IPS-18c (cell line): ENCODE measurements at regions not wholly inside any gene's neighbourhood (a gene's known extent, or its start where the extent isn't known, plus 50 kb on each side); places are given as distances from the start of the nearest gene placed in this dataset.

ENCODE experiments used
- H3K4me3 ChIP-seq: 2 replicates; pipeline ENCODE4 v1.7.0; 2013; ENCODE audit warnings: low read depth, mild to moderate bottlenecking, low read length, moderate library complexity; ENCODE audit not compliant: insufficient read depth
- H3K9me3 ChIP-seq: one replicate; pipeline ENCODE4 v1.6.1; 2013; ENCODE audit warnings: mild to moderate bottlenecking, low read length, moderate library complexity; ENCODE audit not compliant: control insufficient read depth, insufficient read depth

DNA sequence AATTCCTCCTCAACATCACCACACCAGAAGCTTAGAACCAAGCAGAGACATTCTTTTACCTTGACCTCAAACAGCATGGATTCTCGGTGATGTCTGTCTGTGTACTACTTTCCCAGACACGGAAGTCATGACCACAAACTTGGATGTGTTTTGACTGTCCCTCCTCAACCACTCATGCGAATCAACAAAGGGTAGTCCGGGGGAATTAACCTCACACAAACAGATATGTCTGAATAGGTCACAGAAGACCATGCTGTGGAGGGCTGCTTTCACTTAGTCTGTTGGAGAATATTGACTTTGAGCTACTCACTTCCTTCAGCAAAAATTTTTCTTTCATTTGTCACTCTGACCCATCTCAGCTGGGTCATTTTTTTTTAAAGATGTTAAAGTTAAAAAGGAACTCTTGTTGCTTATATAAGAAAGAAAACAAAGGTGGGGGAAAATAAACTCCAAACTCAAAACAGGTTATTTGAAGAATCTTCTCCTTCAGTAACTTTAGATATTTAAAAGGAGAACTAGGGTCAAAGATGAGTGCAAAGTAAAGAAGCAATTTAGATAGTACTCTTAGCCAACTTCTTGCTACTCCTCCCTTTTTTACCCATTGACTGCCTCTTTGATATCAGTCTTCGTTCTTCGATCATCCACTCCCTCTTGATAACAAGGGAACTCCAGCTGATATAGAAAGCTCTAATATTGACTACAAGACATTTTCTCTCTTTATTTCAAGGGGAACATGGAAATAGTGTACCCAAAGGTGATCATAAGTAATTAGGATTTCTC is 343.4 kb upstream of the CDH6 start:
- Histone ChIP-seq H3K9me3 (no peaks in the 10 kb centered on the region), H3K4me3 (no peak overlapping the region)

DNA sequence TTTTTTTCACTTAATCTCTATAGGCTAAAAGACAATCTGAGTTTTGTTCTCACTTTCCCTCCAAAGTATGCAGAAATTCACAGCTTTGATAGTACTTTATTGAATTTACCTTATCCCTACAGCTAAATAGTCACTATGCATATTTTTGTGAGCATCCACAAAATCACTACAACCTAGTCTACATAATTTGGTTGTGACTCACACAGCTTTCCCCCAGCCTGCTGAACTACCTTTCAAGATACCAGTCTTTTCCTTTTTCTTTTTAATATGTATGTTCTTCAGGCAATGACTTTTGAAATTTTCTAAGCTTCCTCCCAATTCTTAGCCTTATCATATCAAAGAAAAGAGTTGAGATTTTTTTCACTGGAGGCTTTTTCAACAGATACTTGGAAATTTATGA is 347.3 kb upstream of the CDH6 start:
- no peak overlapping the region for H3K4me3 ChIP-seq
- H3K9me3 ChIP-seq: no peaks in the 10 kb centered on the region

- H3K9me3 ChIP-seq: no peaks in the 10 kb centered on the region
- H3K4me3 ChIP-seq: no peak overlapping the region
These were observed 348.3 kb upstream of the CDH6 start for GRCh38 chr5:30845194-30845593.

DNA sequence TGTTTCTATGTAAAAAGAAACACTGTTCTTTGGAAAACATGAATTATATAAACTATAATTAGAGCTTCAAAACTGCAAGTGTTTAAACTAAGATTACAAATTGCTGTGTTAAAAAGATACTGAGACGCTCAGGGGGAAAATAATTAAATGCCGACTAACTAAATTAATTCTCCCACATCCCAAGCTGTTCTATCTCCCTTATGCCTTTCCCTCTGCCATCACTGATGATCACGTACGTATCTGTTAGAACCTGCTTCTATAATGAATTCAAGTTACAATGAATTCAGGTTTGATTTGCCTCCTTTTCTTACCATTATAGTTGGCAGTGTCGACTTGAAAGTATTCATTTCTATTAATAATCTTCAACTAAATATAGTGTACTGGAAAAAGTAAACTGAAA is 349.9 kb upstream of the CDH6 start:
- no peak overlapping the region for H3K4me3 ChIP-seq
- no peaks in the 10 kb centered on the region for H3K9me3 ChIP-seq

GRCh38 chr5:30839956-30840355 is 353.5 kb upstream of the CDH6 start:
- Histone ChIP-seq H3K4me3 (no peak overlapping the region), H3K9me3 (no peaks in the 10 kb centered on the region)

DNA sequence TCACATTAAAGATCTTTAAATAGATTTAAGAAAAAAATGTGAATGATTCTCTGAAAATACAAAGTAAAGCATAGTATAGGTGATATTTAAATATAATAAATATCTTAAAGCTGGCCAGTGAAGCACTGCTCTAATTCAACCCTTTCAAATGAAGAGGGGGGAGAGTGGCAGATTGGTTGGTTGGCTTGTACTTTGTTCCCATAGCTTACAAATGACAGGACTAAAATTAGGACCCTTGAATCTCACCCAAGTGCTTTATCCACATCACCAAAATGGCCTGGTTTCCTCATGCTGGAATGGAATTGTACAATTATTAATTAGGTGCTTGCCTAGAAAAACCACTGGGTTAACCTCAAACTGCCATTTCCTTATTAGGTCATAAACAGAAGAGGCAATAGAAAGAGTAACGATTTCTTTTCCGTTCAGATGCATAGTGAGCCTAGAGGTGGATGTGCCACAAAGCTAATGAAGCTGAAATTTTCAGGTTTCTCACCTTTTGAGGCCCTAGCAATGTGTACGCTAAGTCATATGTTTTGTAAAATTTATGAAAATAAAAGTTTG is 354.5 kb upstream of the CDH6 start:
- Histone ChIP-seq H3K9me3 (no peaks in the 10 kb centered on the region), H3K4me3 (no peak overlapping the region)

DNA sequence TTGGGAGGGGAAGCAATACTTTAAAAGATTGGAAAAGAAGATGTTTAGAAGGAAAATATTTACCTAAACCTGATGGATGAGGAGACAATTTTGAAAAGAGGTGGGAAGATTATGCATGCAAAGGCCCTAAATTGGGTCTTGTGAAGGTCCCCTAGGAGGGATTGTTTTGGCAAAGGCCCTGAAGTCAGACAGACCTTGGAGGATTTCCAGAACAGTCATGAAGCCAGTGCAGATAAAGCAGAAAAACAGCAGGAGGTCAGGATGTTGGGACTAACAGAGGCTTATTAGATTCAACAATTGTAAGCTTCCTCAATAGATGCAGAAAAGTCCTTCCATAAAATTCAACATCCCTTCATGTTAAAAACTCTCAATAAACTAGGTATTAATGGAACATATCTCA is 361.0 kb upstream of the CDH6 start:
- Histone ChIP-seq H3K4me3 (no peak overlapping the region), H3K9me3 (no peaks in the 10 kb centered on the region)

DNA sequence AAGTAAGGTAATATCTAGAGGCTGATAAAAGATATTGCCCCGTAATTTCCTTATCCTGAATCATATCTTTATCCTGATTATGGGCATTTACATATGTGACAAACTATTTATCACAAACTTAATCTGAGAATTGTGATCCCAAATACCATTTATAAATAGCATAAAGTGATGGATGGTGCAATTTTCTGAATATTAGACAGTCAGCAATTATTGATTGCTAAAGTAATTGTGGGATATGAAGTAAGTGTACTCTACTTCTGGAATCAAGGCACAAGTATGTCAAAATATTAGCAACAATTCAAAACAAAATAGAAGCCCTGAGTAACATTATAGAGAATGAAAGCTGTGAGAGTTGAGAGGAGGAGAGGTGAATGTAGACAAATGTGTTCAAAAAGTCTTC is 361.9 kb upstream of the CDH6 start:
- no peaks in the 10 kb centered on the region for H3K9me3 ChIP-seq
- no peak overlapping the region for H3K4me3 ChIP-seq

DNA sequence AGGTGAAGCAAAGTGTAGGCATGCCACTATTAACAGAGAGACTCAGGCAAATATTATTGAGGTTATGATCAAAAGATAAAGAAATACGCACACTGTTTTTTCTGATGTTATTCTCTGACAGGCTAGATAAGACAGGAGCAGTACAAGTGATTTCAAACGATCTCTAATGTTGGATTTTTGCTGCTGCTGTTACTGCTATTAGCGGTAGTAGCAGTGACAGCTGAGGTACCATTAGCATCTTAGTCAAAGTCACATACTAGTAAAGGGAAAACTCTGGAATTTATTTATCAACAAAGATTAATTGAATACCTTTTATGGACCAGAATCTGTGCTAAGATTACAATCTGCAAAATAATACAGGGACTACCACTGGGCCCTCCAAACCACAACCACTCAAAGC is 362.4 kb upstream of the CDH6 start:
- Histone ChIP-seq H3K9me3 (no peaks in the 10 kb centered on the region), H3K4me3 (no peak overlapping the region)

- no peaks in the 10 kb centered on the region for H3K9me3 ChIP-seq
These were observed 382.2 kb upstream of the CDH6 start for GRCh38 chr5:30811298-30811697.

DNA sequence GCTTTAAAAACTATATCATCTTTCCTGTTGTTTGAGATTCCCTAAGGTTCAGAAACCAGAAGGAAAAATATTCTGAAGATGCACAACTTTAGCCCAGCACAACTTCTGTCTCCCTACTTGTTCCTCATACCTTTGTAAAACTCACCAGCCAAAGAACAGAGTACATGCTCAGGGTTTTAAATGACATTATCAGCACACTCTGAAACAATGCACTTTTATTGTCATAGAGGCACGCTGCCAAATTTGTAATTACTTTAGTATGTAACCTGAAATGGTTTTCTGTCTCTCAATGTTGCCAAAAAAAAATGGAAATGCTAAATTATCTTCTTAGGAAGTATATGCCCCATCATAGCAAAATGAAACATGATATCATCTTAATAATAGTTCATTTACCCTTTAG is 383.6 kb upstream of the CDH6 start:
- Histone ChIP-seq H3K4me3 (no peak overlapping the region), H3K9me3 (no peaks in the 10 kb centered on the region)

More at GRCh38 chr5:30811298-30811697, 382.2 kb upstream of the CDH6 start:
- H3K4me3 ChIP-seq: no peak overlapping the region

- Histone ChIP-seq H3K4me3 (no peak overlapping the region), H3K9me3 (no peaks in the 10 kb centered on the region)
These were observed 384.5 kb upstream of the CDH6 start for GRCh38 chr5:30808996-30809395.

DNA sequence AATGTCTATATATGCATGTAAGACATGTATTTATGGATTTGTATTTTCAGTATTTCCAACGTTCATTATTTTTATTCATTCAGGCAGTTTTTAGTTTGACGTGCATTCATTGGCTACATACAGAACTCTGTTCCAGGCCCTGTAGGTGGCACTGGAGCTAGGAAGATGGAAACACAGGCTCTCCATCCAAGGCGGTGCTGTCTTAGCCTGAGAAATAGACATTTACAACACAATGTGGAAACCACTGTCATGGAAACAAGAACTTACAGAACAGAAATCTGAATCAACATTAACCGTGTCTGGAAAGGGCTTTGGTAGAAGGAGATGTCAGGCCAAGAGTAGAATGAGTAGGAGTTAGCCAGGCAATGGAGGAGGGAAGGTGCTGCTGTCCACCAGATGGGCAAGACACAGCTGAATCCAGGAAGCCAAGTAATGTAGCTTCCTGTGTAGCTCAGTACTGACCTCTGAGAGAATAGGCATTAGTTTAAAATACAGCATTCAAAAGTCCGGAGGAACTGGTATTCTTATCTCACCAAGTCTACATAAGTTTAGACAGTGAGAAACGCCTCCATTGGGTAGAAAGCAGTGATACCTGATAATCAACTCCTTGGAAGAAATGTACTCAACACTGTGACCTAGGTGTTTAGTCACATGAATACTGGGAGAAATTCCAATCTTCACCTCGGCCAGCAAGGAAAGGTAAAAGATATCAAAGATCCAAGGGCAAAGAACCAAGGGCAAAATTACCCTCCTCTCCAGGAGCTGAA is 388.6 kb upstream of the CDH6 start:
- H3K4me3 ChIP-seq: no peak overlapping the region
- H3K9me3 ChIP-seq: no peaks in the 10 kb centered on the region

DNA sequence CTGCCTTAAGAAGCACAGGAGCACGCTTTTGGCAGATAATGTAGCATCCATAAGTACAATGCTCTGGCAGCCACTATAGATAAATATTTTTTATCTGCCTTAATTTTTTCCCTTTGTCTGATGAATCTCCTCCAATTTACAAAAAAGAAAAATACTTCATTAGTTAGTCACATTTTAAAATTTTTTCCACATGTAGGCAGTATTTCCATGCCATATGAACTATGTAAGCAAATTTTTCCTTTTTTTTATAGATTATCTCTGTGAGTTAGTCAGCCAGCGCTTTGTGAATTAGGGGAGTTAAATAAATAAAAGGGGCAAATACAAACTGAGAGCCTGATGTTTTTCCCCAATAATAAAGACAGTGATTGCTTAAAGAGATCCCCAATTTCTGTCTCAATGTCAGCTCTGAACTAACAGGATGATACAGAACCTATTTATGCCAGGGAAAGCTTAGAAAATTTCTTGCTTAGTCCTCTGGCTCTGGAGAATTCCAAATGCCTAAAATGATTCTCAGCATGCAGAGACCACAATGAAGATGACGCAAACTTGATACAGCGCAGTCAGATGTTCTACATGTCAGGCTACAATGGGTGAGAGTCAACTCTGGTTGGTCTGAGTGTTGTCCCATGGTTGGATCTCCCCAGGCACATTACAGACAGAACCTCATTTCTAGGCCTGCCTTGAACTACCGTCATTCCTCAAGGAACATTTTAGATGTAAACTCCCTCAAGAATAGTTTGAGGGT is 390.4 kb upstream of the CDH6 start:
- Histone ChIP-seq H3K9me3 (no peaks in the 10 kb centered on the region), H3K4me3 (no peak overlapping the region)

GRCh38 chr5:30781643-30782042 is 411.8 kb upstream of the CDH6 start:
- no peaks in the 10 kb centered on the region for H3K9me3 ChIP-seq
- no peak overlapping the region for H3K4me3 ChIP-seq

- Histone ChIP-seq H3K4me3 (no peak overlapping the region), H3K9me3 (no peaks in the 10 kb centered on the region)
These were observed 425.3 kb upstream of the CDH6 start for GRCh38 chr5:30768056-30768690.

DNA sequence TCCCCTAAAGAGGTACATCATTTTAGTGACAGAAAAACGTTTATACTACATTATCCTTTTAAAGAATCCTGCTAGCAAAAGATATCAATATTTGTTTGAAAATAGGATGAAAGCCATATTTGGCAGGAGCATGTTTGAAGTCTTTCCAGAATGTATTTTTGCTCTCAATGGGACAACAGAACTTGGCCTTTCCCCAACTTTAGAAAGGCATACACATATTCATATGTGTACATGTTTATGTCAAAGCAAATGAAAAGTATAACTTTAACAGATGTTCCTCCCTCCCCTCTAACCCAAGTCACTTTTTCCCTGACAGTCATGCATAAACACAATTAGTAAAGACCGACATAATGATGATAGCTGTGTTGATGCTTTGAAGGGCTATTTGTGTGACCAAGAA is 427.8 kb upstream of the CDH6 start:
- Histone ChIP-seq H3K9me3 (no peaks in the 10 kb centered on the region), H3K4me3 (no peak overlapping the region)
